ENCODE measurements at regions not wholly inside any gene's neighbourhood (a gene's known extent, or its start where the extent isn't known, plus 50 kb on each side); places are given as distances from the start of the nearest gene placed in this dataset.

DNA sequence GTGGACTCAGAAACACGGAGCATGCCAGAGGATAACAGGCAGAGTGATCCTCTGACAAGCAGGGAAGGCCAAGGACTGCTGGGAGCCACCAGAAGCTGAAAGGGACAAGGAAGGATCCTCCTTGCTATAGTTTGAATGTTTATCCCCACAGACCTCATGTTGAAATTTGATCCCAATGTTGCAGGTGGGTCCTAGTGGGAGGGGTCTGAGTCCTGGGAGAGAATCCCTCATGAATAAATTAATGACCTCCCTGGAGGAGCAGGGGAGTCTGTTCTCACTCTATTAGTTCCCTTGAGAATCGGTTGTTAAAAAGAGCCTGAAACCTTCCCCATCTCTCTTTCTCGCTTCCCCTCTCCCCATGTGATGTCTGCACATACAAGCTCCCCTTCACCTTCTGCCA is 124.4 kb downstream of the FBXO15 start:
- no peak for DNase-seq

DNA sequence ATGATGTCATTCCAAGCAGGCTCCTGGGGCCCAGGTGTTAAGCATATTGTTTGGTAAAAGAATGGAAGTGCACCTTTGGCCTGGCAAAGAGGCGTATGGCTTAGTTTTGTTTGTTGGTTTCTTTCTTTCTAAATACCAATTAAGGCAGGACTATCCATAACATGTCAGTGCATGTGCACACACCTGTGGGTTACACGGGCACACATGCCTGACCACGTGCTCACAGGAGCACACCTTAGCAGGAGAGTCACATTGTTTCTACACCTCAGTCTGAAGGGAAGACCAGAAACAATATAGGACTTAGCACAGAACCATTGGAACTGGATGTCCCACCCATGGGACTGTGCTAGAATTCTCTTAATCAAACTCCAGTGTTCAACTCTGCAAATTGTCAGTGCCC is 127.8 kb downstream of the FBXO15 start:
- no peak for DNase-seq

DNA sequence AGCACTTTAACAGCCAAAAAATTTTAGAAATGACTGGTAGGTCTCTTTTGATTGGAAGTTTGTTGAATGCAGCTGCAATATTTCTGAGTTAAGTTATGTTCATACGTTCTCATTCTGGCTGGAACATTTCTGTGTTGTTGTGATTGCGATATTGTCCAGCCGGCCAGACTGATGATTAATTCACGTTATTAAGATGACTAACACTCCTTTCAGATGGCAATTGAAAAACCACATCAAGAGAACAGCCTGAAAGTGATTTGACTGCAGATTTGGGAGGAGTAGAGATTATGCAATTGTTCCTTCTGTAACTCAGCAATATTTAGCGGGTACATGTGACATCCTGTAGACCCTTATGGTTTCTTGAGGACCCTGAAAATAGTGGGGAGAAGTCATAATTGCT is 133.7 kb downstream of the FBXO15 start:
- peak; percentile 4 for DNase-seq

DNA sequence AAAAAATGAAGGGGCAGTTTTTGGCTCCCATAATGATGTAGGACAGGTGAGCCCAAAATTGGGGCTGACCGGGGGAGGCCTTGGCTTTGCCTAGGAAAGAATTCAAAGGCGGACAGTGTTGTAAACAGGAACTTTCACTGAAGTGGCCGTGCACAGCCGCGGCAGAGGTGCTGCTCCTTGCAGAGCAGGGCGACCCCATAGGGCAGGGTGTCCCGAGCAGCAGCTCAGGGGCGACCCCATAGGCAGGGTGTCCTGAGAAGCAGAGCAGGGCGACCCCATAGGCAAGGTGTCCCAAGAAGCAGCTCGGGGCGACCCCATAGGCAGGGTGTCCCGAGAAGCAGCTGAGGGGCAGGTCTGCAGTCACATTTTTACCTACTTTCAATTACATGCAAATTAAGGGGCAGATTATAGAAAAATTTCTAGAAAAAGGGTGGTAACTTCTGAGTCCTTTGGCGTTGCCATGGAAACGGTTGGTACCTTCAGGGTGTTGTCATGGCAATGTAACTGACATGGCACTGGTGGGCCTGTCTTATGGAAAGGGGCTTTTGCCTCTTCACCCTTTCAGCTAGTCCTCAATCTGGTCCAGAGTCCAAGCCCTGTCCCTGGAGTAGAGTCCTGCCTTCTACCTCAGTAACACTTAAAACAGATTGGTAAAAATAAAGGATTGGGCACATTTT is 134.5 kb downstream of the FBXO15 start:
- no peak for DNase-seq

DNA sequence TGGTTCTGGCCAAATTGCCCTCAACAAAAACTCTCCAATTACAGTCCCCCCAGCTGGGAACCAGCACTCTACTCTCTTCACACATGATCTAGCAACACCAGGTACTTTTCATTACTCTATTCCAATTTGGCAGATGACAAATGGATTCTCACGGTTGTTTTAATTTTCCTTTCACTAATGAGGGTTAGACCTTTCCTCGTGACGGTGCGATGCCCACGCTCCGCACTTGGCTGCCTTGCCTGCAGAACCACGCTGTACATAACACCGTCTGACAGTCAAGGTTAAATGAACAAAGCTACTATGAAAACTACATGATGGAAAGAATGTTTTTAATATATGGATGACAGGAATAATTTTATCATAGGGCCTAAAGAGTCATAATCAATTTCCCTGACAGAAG is 141.5 kb downstream of the FBXO15 start:
- DNase-seq = no peak

DNA sequence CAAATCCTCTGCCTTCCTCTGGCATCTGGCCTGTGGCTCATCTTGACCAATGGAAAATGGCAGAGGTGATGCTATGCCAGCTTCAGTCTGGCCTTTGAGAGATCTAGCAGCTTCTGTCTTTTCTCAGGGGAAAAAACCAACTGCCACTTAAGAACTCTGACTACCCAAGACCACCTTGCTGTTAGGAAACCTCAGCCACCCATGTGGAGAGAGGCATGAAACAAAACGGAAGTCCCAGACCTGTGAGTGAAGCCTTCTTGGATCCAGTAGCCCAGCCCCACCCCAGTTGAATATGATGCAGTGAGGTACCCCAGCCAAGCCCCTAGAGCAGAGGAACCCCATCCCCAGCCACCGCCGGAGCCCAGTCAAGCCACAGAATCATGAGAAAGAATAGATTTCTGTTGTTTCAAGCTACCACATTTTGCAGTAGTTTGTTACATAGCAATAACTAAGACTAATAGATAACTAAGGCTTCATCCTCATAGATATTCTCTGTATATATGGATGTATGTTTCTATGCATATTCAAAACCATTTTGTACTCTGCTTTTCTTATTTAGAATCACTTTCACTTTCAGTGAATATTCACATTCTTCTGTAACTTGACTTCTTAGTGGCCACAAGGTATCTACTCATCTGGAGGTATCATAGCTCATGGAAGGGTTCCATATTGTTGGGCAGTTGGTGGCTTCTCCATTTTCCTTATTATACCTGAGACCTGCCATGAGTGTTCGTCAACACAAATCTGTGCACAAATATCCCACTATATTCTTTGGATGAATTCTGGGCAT is 142.1 kb downstream of the FBXO15 start:
- DNase-seq = peak; percentile 2

DNA sequence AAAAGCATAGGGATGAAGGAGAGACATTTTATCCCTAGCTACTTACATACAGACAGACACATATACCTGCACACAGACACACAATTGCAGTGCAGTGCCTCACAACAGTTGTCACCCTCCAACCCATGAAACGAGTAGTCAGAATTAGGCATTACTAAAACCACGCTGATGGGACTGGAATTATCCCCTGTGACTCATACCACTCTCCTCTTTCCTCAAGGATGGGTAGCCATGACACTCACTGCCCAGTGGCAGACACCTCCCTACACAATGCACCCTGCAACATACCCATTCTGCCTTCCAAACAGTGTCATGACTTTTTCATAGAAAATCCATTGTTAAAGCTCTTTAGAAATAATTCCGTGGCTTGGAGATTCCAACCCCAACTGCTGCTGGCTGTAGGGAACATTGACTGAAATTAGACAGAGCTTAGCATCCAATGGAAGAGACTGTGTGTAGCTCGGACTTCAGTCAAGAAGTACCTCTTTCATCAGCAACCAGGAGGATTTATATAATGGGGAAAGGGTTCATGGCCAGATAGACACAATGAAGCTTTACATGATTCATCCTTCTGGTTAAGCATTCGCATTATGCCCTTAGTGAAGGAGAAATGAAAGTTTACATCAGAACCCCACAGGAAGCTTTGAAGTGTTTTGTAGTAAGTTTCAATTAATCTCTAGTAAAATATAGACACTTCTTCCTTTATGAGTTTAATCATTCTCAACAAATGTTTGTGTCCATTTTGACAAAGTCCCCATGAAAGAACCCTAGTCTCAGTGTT is 155.2 kb downstream of the FBXO15 start:
- no peak for DNase-seq

DNA sequence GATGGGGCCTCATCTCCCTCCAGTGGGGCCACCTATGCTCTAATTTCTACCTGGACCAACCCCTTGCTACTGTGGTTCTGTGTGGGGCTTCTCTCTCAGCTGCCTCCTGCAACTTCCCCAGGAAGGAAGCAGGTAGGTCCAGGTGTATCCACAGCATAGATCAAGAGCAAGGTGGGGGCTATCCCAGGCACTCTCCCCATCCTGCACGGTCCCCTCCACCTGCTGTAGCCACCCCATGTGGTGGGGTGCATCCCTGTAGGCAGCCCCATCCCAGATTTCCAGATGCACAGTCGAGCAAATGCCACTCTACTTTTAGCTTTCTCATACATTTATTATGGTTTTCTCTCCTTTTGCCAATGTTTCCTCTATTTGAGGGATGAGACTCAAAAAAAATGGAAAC is 156.1 kb downstream of the FBXO15 start:
- DNase-seq = no peak

DNA sequence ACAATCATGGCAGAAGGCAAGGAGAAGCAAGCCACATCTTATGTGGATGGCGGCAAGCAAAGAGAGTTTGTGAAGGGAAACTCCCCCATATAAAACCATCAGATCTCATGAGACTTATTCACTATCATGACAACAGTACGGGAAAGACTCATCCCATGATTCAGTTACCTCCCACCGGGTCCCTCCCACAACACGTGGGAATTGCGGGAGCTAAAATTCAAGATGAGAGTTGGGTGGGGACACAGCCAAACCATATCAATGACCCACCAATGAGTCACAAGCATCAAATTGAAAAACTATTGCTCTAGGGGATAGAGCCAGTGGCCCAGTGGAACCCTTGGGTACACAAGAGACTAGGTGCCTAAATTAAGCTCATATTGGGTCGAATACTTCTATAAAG is 157.4 kb downstream of the FBXO15 start:
- no peak for DNase-seq

DNA sequence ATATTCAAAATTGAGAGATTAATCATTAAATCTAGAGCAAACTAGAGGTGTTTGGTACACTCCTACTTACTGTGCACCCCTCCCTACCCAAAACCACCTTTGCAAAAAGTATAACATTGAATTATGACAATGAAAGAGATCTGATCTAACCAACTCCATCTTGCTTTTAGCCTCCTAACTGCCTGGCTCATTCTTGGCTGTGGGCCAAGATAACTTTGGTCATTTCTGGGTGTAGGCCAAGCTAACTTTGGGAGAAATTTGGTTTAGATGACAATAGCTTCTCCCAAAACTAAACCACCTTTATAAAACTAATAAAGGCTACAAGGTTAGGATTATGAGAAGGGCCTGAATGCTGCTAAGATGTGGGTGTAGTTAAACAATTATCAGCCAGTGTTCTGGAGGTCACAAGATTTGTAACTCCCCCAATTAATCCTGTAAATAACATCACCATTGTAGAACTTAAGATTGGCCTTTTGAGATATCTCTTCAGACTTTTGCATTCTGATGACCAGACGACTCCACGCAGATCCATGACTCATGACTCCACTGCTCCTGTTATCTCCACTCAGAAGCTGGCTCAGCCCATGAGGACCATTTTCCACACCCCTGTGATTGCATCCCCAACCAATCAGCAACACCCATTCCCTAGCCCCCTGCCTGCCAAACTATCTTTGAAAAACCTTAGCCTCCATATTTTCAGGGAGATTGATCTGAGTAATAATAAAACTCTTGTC is 160.2 kb downstream of the FBXO15 start:
- DNase-seq = peak; percentile 23

DNA sequence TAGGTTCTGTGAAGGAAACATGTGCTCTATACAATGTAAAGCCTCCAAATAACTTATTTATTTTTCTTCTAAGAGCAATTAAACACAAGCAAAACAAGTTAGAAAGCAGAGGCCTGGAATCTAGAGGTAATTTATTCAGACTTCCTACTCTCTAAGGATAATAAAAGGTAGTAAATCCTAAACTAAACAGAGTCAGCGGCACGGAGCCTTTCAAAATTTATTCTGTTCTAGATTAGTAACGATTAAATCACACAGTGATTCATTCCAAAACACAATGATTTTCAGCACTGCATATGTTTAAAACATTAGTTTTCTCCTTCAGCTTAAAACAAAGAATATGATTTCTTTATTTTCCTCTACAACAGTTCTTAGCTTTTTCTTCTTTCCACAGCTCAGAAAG is 160.9 kb downstream of the FBXO15 start:
- no peak for DNase-seq

DNA sequence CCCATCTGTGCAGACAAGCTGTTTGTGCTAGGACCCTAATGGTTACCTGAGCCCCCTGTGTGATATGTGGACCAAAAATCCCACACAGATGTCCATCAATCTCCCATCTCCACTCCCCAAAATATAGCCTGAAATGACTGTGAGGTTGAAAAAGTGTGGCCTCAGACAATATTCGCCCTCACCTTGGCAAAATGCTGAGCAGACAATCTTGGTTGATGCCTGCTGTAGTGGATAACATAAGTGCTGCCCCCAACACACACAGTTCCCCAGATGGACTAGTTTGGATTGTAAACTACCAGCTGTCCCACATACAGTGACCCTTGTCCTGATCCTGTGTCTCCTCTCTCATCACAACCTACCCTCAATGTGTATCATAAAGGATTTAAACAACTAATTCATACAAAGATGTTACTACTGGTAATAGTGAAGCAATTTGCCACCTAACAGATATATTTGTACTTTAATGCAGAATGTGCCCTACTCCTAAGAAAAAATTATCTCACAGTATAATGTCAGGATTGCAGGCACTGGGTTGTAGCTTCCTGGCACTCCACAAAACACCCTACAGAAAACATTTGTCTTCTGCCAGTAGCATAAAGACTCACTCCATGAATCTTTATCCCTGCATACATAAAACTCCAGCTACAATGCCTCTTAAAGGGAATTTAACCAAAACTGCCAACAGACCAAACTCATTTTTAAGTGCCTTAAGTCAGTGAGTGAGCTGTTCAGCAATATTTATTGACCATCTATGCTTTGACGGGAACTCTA is 161.6 kb downstream of the FBXO15 start:
- DNase-seq = no peak

DNA sequence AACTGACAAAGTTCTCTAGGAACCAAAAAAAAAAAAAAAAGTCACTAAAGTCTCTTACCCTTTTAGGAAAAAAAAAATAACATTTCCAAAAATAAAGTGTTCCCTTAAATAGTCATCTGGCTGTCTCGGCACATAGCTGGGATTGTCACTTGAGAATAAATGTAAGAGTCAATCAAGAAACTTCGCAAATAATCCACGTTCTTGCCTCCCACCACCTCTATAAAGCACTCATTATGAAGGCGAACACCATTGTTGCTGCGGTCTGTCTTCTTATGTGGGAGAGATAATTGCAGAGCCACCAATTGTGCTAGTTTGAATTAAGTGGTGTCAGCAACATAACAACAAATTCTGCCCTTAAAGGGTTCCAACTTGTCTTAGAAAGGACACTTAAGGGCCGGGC is 163.7 kb downstream of the FBXO15 start:
- DNase-seq = no peak

DNA sequence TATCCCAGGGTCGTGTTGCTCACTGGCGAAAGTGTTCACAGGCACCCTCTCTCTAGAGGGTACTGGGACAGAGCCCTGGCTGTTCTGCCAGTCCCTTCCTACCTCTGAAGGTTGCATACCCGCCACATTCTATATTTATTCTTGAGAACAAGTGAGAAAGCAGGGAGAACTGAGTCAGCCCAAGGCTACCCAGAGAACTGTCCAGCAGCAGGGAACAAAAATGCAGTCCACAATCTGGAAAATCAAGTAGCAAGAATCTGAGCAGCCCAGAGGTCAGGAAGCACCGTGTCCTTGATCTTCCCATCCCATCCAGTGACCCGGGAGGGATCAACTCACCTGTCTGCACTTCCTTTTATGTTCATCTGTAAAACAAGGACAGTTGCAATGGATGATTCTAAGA is 164.1 kb downstream of the FBXO15 start:
- DNase-seq = no peak

DNA sequence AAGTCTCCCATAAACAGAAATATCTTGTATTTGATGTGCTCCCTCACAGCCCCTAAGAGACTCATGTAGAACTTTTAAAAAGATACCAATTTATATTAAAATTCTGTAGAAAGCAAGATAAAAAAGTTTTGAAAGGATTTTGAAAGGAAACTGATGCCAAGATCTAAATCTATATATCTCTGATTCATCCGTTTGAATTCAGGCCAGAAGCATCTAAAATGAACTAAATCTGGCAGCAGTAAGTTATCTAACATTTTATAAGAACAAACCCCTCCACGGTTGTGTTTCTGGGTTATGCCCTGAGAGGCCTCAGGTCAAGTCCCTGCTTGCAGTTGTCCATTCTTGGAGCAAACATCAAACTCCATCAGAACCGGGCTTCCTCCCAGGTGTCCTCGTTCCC is 165.8 kb downstream of the FBXO15 start:
- DNase-seq = no peak

DNA sequence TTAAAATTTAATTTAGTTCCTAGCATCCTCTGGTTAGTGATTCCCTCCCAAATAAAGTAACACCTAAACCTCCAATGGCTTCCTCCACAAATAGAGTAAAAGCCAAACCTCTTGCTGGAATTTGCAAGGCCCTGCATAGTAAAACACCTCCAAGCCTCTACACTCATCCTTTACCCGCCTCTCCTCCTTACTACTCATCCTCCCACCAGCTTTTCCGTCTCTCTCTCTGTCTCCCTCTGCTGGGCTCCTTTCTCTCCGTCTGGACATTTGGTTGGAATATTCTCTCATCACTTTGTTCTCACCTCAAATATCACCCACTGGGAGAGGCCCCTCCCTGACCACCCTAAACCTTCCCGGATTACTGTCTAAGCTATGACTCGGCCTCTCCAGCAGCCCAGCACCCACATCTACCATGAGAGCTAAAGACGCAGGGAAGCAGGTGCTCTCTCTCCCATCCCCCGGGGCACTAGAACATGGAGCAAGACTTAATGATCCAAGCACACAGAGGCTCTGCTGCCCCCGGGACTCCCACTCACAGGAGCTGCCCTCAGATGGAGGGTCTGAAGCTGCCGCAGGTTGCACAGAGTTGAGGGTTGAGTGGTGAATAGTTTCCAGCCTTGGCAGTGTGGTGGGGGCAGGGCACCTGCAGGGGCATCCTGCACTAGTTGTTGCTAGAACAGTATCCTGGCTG is 167.2 kb downstream of the FBXO15 start:
- peak; percentile 10 for DNase-seq

DNA sequence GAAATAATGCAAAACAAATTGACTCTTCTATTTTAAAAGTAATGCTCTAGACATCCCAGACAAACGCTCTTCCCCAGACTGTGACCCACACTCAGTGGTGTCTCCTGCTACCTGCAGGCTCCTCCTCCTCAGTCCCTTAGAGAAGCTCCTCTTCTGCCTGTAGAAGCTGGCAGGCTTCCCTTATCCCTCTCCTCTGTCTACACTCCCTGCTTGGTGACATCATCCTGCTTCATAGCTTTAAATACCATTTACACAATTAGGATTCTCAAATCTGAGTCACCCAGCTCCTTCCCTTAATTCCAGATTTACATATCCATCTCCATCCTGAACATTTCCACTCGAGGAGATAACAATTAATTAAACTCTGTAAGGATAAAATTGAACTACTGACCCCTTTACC is 167.9 kb downstream of the FBXO15 start:
- DNase-seq = no peak

DNA sequence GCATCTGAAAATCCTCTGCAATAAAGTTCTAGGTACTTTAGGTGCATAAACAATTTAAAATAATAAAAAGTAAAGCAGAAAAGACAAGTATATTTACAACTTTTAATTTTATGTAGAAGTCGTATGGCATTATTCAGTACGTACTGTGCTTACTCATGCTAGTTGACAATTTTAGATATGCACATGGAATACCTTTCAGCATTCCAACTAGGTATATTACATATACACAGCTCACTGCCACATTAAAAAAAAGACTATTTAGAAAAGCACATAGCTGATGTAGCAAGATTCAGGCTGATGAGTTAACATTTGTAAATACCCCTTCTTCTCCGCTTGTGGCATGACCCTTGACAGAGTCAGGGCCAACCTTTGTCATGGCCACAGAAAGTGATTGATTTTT is 171.2 kb downstream of the FBXO15 start:
- no peak for DNase-seq

DNA sequence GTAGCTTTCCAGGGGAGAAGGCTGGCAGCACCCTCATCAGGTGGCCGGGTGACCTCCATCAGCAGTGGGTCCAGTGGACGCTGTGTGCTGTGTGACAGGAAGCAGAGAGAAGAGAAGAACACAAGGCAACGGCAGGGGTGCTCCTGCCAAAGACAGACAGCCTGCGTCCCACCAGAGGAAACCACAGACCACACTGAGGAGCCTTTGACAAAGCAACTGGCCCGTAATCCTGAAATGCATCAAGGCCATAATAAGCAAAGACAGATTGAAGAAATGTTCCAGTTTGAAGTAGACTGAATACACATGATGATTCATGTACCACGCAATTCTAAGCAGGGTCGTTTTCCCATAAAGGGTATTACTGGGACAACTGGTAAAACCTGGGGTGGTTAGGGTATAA is 172.4 kb downstream of the FBXO15 start:
- peak; percentile 40 for DNase-seq

DNA sequence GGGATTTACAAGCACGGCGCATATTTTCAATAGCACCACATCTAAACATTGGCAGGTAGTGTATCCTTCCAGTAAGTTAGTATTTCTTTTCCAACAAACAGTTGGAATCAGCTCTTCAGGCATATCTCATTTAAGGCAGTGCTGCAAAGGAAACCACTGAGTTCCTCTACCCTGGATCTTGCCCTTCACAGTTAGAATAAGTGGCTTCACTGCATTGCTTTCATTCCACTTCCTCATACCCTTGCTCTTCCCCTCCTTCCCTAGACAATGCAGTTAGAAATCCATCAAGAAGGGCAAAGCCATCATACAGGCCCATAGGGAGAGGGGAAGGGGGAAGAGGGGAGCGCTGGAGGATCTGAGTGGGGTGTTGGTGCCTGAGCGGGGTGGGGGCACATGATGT is 173.7 kb downstream of the FBXO15 start:
- DNase-seq = no peak

DNA sequence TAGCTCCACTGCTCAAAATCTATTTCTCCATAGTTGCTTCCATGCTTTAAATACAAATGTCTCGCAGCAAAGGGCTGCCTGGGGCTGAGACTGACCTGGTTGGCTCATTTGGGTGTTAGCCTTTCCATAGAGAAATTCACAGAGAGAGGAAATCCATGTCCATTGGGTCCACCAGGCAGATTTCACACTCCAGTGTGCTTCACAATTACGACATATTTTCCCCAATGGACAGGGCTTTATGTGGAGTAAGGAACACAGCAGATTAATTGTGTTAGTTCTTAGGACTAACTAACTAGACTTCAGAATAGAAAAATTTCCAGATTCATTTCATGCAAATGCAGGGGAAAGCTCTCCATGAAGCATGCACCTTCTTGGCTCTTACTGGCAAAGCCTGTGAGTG is 180.7 kb downstream of the FBXO15 start:
- DNase-seq = no peak

DNA sequence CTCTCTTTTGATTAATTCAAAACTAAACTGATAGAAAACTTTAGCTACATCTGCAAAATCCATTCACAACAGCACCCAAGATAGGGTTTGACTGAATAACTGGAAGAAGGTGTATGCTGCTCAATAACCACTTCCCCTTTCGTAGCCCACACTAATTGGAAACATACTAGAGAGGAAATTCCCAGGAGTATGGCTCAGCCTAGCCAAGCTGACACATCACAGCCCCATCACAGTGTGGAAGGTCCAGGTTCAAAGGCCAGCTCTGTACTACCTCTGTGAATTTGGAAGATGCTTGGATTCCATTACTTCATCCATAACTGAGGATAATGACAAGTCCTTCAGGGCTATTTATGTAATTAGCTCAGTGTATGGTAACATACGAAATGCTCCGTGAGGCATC is 185.4 kb downstream of the FBXO15 start:
- DNase-seq = no peak
